Tibial artery (tissue), 4 donors: ENCODE measurements at regions not wholly inside any gene's neighbourhood (a gene's known extent, or its start where the extent isn't known, plus 50 kb on each side); places are given as distances from the start of the nearest gene placed in this dataset.

Experiments
- DNase-seq, 2 donors: peaks; one replicate each; pipeline ENCODE4 v3.0.0-alpha.2; 2019
- H3K27ac ChIP-seq, 2 donors: fragments of 200-600 bp; sonication (generic) in 1 of 2; 1 replicate in 1 of 2; 2 replicates in 1 of 2; pipeline ENCODE4 v1.5.1; 2018 to 2019; ENCODE audit warnings: mild to moderate bottlenecking in 1 of 2
- H3K27me3 ChIP-seq, 2 donors: fragments of 200-600 bp; sonication (generic) in 1 of 2; one replicate each; pipeline versions ENCODE4 v1.5.1 to v1.6.0; 2016 to 2019
- H3K36me3 ChIP-seq, 3 donors: fragments of 200-600 bp; sonication (generic) in 2 of 3; one replicate each; pipeline ENCODE4 v1.5.1; 2016 to 2019; ENCODE audit warnings: mild to moderate bottlenecking in 2 of 3
- H3K4me1 ChIP-seq, 4 donors: fragments of 200-600 bp; sonication (generic) in 2 of 4; 1 replicate in 3 of 4; 2 replicates in 1 of 4; pipeline ENCODE4 v1.5.1; 2016 to 2019
- H3K4me3 ChIP-seq, 2 donors: fragments of 200-600 bp; sonication (generic) in 1 of 2; 1 replicate in 1 of 2; 2 replicates in 1 of 2; pipeline ENCODE4 v1.5.1; 2018 to 2019; ENCODE audit warnings: mild to moderate bottlenecking in 2 of 2
- H3K9me3 ChIP-seq, 3 donors: fragments of 200-600 bp; sonication (generic) in 1 of 3; one replicate each; pipeline ENCODE4 v1.5.1; 2016 to 2019
- CTCF ChIP-seq, 2 experiments: fragments of 200-600 bp in 1 of 2; fragments of 450-650 bp in 1 of 2; IDR thresholded peaks; one replicate each; pipeline ENCODE4 v1.5.1; 2017 to 2019; ENCODE audit warnings: antibody characterized with exemption in 2 of 2, mild to moderate bottlenecking in 1 of 2, moderate library complexity in 1 of 2
- intact Hi-C: fragments of 100-400 bp; cut with DNase I; formaldehyde crosslinking; loops from one replicate; pipeline ENCODE4 v1.15.0; 2023; ENCODE audit warnings: low total_unique reads

- intact Hi-C loops: no loop called here
- no peaks in the 10 kb centered on the region for H3K36me3 ChIP-seq
- no peak overlapping the region for H3K27ac ChIP-seq
- no peaks in the 10 kb centered on the region for H3K4me1 ChIP-seq
- TF ChIP-seq CTCF (IDR thresholded peaks at IDR 0.05): no peak
- DNase-seq: no peak
- no peaks in the 10 kb centered on the region for H3K9me3 ChIP-seq
- no peaks in the 10 kb centered on the region for H3K27me3 ChIP-seq
- H3K4me3 ChIP-seq: no peak overlapping the region
Observed at GRCh38 chr14:26794731-26795130, 196.9 kb upstream of the NOVA1 start.

GRCh38 chr14:26808407-26808806 is 210.6 kb upstream of the NOVA1 start:
- intact Hi-C loops: no loop called here
- no peak for DNase-seq
- TF ChIP-seq CTCF (IDR thresholded peaks at IDR 0.05): no peak

DNA sequence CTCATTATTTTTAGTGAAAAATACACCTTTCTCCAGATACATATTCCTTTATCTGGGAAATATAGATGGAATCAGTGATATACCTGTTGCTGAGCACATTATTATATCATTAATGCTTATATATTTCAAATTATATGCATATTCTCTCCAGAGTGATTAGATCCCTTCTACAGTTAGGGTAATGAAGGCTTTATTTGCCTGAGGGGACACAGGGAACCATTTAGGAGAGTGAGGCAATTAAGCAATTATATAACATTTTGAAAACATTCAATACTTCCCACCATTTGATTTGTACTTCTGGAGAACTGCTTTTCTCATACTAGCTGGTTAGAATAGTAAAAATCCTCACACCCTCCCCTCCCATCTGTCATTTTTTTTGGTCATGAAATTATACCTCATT is 212.8 kb upstream of the NOVA1 start:
- intact Hi-C loops: no loop called here
- Histone ChIP-seq H3K4me3 (no peak overlapping the region), H3K4me1 (peaks cover 0 to 10% (median 0%) of the 10 kb centered on the region in 4 donors), H3K27me3 (no peaks in the 10 kb centered on the region), H3K27ac (no peak overlapping the region), H3K36me3 (no peaks in the 10 kb centered on the region), H3K9me3 (no peaks in the 10 kb centered on the region)
- DNase-seq: no peak
- TF ChIP-seq CTCF (IDR thresholded peaks at IDR 0.05): no peak

More at GRCh38 chr14:26808407-26808806, 210.6 kb upstream of the NOVA1 start:
- no peak overlapping the region for H3K4me3 ChIP-seq
- no peaks in the 10 kb centered on the region for H3K36me3 ChIP-seq
- no peak overlapping the region for H3K27ac ChIP-seq
- no peaks in the 10 kb centered on the region for H3K9me3 ChIP-seq
- no peaks in the 10 kb centered on the region for H3K27me3 ChIP-seq
- peaks cover 0 to 10% (median 0%) of the 10 kb centered on the region in 4 donors for H3K4me1 ChIP-seq

DNA sequence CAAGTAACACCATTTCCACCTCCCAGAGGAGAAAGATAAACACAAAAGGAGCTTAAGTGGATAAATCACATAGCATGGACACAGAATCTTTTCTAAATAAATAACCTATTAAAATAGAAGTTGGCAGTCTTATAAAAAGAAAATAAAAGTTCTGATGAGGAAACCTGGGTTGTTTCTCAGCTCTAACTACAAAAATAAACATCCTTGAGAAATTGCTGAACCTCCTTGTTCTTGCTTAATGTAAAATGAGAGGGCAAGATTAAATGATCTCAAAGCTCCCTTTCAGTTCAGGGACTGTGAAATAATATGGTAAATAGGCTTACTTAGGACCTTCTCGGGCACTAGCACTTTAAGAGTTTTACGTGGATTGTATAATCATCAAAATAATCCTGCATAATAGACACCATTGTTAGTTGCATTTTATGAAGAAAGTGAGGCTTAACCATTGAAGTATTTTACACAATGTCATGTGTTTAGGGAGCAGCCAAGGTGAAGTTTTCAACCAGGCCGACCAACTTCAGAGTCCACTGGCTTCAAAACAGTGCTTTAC is 214.0 kb upstream of the NOVA1 start:
- Histone ChIP-seq H3K4me1 (peaks cover 0 to 10% (median 0%) of the 10 kb centered on the region in 4 donors), H3K4me3 (no peak overlapping the region), H3K36me3 (no peaks in the 10 kb centered on the region), H3K9me3 (no peaks in the 10 kb centered on the region), H3K27me3 (no peaks in the 10 kb centered on the region), H3K27ac (no peak overlapping the region)
- no peak for TF ChIP-seq CTCF (IDR thresholded peaks at IDR 0.05)
- intact Hi-C loops: no loop called here
- no peak for DNase-seq

- H3K27me3 ChIP-seq: no peaks in the 10 kb centered on the region
- no peak overlapping the region for H3K4me3 ChIP-seq
- no peak for DNase-seq
- intact Hi-C loops: no loop called here
- no peaks in the 10 kb centered on the region for H3K4me1 ChIP-seq
- no peak overlapping the region for H3K27ac ChIP-seq
- no peak for TF ChIP-seq CTCF (IDR thresholded peaks at IDR 0.05)
- H3K36me3 ChIP-seq: no peaks in the 10 kb centered on the region
- H3K9me3 ChIP-seq: no peaks in the 10 kb centered on the region
Observed at GRCh38 chr14:26820138-26820537, 222.3 kb upstream of the NOVA1 start.

GRCh38 chr14:26820572-26820971 is 222.7 kb upstream of the NOVA1 start:
- no peak for TF ChIP-seq CTCF (IDR thresholded peaks at IDR 0.05)
- no peak overlapping the region for H3K27ac ChIP-seq

More at GRCh38 chr14:26820572-26820971, 222.7 kb upstream of the NOVA1 start:
- no peak for DNase-seq
- H3K36me3 ChIP-seq: no peaks in the 10 kb centered on the region
- H3K4me3 ChIP-seq: no peak overlapping the region
- H3K9me3 ChIP-seq: no peaks in the 10 kb centered on the region
- H3K4me1 ChIP-seq: no peaks in the 10 kb centered on the region
- H3K27me3 ChIP-seq: no peaks in the 10 kb centered on the region
- intact Hi-C loops: no loop called here
